GM20431 (cell line): ENCODE measurements at regions not wholly inside any gene's neighbourhood (a gene's known extent, or its start where the extent isn't known, plus 50 kb on each side); places are given as distances from the start of the nearest gene placed in this dataset.

Experiments used
- in situ Hi-C: fragments of 300-500 bp; cut with MseI, MboI; formaldehyde crosslinking; loops from one replicate; pipeline ENCODE4 v1.15.0; 2020; ENCODE audit warnings: low sequenced_read_pairs; ENCODE audit not compliant: unreplicated experiment

DNA sequence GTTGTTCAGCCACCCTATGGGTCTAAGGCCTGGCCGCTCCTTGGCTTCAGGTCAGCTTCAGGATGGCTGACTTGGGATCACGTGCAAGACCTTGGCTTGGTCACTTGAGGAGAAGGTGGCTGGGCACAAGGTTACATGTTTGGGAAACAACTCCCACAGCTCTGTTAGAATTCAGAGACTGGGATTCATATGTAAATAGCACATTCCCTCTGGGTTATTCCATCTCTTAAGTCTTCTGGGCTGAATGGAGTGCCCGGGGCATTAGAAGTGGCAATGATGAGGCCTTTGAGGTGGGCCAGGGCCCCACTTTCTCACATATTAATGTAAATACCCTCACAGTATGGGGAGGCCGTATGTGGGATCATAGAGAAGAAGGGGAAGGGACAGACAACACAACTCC lies 150.9 kb downstream of the EFNB2 start:
- in situ Hi-C loops, result no loop called here

DNA sequence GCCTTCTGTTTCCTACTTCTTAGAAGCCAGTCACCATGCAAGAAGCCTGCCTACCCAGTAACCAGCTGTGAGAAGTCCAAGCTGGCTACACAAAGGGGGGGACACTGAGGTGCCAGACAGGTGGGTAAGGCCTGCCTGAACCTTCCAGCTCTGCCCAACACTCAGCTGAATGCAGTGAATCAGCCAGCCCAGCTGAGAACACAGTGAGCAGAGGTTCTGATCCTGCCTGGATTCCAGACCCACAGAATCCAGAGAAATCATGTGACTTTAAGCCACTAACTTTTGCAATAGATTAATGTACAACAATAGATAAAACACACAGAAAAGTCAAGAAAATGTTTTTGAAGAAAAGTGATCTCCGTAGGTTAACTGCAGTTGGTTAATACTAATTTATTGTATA lies 151.7 kb downstream of the EFNB2 start:
- in situ Hi-C loops, result no loop called here

DNA sequence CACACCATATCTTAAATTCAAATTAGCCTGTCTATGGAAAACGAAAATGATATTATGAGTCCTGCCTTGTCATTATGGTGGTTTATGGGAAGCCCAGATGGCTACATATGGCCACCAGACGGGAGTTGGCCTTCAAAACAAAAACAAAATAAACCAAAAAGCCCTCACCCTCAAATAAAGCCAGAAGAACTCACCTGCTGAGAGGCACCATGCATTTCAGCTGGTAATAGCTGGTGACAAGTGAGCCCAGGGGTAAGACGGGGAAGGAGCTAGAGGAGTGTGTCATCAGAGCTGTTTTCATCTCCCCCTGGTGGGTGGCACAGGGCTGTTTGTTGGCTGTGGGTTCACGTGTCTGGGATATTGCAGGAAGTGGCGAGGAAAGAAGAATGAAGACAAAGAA lies 152.9 kb downstream of the EFNB2 start:
- in situ Hi-C loops, result no loop called here

DNA sequence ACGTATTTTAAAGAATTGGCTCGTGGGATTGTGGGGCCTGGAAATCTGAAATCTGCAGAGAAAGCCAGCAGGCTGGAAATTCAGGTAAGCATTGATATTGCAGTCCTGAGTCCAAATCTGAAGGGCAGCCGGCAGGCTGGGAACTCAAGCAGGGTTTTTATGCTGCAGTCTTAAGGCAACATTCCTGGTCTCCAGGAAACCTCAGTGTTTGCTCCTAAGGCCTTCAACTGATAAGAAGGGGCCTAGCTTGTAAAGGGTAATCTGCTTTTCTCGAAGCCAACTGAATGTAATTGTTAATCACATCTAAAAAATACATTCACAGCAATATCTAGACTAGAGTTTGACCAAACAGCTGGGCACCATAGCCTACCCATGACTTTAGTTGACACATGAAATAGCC lies 154.4 kb downstream of the EFNB2 start:
- in situ Hi-C loops, result no loop called here

DNA sequence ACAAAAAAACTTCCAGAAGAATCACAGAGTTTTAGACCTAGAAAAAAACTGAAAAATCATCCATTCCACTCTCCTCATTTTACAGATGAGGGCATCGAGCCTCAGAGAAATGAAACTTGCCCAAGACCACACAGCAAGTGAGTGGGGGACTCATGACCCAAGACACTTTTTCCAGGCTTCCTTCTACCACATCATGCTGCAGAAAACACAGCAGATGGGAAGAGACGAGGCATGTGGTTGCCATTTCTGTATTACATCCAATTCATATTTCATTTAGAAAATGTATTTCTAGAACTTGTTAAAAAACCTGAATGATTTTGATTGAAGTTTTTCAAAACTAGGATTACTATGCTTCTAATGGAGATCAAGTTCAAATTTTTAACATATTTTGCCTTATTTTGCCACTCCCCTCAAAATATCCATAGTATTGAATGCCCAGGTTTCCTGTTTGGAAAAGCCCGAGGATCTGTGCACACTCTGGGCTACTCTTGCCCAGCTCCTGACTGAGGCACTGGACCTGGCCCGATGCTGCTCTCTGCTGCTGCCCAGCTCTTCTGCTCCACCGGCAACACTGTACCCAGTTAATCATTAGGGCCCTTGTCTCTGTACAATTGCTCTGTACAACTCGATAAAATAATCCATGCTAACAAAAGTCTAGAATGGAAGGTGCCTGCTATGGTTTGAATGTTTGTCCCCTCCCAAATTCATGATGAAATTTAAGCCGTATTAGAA lies 157.4 kb downstream of the EFNB2 start:
- in situ Hi-C loops, result no loop called here

DNA sequence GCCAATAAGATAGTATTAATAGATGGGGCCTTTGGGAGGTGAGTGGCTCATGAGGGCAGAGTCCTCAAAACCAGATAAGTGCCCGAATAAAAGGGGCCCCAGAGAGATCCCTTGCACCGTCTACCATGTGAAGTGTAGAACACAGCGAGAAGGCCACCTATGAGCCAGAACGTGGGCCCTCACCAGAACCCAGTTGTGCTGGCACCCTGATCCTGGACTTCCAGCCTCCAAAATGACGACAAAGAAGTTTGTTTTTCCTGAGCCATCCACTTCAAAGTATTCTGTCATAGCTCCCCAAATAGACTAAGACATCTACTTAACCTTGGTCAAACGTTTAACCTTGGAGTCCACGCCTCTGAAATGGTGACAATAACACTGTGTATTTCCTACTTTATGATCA lies 158.1 kb downstream of the EFNB2 start:
- in situ Hi-C loops, result no loop called here

DNA sequence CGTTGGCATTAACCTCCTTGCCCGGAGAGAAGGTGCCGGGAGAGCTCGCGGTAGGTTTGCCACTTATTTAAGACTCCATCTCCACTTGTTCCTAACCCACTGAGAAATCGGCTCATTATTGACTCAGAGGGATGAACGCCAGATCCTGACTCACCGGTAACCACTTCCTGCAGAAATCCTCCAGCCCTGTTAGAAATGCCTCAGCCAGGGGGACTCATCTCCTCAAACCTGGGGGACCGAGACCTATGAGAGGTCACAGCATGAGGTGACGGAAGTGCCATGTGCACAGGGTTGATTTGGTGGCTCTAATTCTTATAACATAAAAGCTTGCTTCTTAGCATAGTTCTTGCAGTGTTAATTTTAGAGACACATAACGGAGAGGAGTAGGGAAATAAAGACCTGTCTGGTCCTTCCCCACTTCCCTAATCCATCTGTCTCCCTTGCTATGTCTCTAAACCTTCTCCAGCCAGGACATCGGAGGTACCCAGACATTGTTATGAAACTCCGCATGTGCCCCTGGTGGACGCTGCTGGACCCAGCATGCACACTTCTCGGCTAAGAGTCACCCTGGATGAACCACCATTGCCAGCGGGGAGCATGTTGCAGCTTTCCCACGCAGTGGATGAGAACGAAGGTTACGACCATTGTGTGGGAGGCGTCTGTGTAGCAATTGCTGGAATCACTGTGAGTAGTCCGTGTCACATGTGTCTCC lies 158.9 kb downstream of the EFNB2 start:
- in situ Hi-C loops, result no loop called here

DNA sequence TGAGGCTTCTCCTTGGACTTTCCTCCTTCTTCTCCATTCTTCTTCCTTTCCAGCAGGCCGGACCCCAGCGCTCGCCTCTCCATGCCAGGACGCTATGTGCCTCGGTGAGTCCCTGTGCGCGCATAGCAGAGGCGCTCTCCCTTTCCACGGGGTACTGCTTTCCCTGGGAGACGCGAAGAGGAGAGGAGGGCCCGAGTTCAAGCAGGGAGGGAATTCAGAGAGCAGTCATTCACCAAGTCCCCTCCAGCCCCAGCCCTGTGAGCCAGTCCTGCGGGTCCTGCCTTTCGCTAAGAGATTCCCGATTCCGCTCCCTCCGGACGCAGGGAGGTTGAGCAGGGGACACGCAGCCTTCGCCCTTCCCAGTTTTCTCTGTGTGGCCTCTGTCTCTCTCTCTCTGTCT lies 160.4 kb downstream of the EFNB2 start:
- in situ Hi-C loops, result no loop called here

DNA sequence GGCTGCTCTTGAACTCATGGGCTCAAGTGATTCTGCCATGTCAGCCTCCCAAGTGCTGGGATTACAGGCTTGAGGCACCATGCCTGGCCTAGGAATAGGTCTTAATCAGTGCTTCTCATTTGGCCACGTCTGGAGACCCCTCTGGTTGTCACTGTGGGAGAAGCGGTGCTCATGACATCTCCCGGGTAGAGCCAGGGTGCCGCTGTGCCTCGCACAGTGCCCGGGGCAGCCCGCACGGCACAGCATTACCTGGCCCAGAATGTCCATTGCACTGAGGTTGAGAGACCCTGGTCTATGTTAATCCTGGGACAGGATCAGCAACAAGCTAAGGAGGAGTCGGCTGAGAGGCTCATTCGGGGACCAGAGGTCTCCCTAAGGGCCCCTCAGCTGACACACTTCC lies 160.8 kb downstream of the EFNB2 start:
- in situ Hi-C loops, result no loop called here

DNA sequence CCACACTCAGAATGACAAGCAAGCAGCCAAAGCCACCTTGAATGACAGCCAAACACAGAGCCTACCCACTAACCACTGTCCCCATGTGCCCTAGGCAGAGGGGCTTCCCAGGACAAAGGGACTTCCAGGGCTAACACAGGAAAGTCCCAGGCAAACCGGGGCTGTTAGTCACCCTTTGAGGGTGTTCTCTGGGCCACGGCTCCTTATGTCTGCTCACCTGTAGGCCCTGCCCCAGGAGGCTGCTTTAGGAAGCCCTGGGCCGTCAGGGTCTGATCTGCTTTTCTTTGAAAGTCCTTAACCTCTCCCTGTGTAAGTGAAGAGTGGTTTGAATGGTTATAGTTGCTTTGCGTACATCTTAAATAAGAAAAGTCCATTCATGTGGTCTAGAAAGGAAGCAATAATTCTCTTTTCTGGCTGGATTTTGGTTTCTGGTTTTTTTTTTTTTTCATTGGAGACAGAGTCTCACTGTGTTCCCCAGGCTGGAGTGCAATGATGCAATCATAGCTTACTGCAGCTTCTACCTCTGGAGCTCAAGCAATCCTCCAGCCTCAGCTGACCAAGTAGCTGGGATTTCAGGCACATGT lies 161.4 kb downstream of the EFNB2 start:
- in situ Hi-C loops, result no loop called here

DNA sequence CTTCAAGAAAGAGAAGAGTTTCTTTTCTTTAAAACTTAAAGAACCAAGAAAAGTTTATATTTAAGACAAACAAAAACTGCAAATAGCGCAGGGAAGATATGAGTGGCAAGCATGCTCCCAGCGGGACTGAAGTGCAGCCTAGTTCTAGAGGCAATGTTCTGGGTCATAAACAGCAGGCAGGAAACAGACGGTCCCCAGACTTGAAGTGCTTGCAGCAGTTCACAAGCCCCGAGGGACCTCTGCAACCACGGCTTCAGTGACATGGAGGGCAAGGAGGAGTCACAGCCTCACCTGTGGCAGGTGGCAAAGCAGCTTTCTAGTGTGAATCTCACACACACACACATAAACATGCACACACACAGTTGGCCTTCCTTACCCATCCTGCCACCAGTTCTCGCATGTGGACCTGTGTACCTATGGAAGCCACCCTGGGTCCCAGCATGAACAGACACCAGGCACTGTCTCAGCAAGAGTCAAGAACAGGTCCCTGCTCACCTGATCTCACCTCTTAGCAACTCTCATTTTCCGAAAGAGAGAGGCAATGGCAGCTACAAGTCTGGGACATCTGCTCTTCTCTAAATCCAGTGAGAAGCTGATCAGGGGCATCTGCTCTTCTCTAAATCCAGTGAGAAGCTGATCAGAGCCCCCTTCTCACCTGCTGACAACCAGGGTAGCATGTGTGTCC lies 162.0 kb downstream of the EFNB2 start:
- in situ Hi-C loops, result no loop called here

DNA sequence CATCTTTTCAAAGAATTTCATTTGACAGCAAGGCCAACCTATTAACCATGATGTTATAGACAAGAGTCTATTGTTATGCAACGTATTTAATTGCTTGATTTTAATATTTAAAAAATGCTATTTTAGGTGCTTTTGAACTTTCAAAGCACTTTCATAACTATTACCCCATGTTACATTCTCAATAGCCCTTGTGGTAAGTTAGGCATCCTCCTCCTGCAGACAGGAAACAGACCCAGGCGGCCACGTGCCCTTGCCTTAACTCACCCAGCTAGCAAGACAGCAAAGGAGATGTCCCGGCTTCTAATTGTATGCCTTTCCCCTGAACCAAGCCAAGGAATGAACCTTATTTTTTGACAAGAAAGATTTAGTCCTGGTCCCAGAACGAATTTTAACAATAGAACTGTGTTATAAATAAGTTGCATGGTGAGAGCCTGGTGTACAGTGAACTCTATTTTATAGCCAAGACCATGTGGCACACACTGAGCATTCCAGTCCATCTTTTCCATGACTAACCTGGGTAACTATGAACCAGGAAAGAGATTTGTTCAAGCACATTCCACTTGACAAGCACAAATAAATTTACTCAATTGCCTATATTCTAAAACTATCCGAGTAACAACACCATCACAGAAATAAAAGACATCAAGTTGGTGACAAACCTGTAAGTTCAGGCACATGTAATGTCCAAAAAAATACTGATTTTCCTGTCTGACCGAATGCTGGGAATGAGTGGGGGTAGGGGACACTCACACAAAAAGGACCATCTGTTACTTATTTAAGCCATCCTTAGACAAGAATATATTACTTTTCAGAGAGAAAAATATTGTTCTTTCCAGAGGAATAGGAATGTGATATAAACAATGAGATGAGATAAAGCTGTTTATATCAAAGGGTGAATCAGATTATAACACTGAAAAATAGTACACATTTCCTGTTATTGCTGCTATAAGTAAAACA lies 163.0 kb downstream of the EFNB2 start:
- in situ Hi-C loops, result no loop called here

DNA sequence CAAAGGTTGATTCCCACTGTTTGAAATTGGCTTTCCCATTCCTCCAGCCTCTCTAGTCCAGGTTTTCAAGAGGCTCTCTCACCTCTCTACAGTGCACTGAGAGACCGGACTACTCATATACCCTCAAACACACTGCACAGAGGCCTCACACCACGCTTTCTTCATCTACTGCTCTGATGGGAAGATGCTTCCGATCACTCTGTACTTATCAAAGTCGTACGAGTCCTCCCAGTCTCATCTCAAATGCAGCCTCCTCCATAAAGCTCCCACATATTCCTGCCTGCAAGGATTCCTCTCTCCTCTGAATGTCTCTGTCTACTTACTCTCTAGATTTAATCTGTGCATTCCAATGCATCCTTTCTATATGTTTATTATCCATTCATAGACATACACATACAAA lies 164.4 kb downstream of the EFNB2 start:
- in situ Hi-C loops, result no loop called here

DNA sequence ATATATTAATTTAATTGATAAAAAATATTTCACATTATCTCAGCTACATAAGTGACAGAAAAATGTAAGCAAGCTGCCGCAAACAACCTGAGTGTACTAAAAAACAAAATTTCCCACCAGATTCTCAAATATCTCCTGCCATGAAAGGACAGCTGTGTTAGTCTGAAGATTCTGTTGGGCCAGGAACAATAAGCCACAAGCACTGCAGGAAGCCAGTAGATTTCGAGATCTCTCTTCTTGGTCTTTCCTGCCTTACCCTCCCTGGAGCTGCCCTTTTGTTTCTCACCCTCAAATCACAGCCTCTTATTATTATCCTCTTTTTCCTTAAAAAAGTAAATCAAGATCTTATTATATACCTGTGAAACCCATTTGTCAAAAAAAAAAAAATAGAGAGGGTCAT lies 165.6 kb downstream of the EFNB2 start:
- in situ Hi-C loops, result no loop called here

DNA sequence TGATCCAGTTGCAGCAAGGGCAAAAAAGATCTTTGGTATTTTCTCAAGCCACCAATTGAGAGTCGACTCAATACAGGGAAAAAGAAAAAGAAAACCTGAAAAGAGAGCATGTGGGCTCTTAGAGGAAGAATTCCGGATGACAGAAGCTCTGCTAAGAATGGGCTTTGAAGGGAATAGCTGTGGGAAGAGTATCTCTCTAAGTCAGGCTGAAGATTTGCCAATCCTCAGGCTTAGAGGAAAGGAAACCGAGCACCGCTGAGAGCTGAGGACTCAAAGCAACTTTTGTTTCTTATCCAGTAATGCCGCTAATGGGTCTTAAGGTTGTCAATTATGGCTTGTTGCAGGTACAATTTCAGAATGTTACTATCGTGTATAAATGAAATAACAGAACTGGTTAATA lies 166.4 kb downstream of the EFNB2 start:
- in situ Hi-C loops, result no loop called here

DNA sequence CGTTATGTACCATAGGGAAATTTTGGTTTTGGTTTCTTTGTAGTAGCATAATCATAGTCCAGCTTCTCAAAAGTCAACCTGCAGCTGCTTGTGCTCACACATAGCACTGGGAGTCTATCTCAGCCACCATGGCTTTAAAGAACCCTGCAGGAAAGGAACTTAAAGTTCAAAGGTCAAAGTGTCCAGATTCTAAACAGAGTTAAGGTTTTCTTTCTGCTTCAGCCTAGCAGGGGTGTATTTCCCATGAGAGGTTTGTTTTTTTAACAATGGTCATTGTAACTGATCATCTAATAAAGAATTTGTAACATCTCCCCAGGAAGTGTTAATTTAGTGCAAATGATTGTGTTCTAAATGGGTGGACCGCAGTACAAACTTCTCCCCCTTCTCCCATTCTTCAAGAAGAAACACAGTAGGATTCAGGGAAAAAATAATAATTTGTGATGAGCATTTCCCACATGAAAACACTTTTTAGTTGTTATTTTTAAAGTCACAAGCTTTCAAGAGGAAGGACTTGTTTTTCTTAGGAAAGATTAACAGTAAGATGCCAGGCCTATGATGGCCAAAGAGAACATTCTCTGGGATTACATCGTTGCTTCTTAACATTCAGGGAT lies 168.0 kb downstream of the EFNB2 start:
- in situ Hi-C loops, result no loop called here

DNA sequence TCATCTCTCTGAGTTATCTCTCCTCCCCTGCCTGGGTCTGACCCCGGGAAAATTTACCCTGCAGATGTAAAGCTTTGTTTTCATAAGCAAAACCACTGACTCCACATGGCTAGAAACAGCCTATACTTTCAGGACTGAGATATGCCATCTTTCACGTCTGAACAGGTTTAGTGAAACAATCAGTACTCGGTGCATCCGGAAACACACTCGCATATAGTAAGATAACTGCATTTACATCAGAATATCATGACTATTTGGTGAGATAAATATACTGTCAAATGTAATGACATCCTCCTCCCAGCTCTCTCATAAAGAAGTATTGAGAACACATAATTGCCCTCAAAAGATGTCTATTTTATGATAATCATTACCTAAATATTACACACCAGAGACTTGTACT lies 172.8 kb downstream of the EFNB2 start:
- in situ Hi-C loops, result no loop called here

DNA sequence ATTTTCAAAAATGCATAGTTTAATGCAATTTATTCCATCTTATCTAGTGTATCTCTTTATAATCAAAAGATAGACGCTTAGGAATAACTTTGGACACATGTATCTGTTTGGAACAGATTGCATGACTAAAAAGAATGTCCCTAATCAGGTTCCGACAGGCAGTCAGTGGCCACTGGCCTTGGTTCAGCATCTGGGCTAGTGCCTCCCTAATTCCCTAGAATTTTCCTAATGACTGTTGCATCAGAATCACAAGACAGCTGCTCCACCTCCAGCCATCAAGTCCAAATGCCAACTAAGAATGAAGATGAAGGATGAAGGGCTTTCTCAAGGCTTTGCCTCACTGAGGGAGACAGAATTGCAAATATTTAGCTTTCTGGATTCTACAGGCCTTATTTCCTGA lies 173.8 kb downstream of the EFNB2 start:
- in situ Hi-C loops, result no loop called here

DNA sequence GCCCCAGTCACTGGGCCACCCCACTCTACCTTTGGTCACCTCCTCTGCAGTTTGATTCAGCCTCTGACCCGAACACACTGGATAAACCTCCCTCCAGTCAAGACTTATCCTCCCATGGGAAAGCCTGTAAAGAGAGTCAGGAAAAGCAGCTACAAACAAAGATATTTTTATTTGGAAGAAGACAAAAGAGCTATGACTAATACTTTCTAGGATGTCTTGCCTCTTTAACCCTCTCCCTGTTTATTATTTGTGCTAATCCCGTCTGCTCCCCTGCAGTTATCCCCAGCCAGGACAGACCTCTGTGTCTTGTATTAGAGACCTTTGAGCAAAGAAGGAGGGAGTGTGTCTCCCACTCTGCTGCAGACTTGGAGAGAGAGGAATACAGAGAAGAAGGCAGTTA lies 178.3 kb downstream of the EFNB2 start:
- in situ Hi-C loops, result no loop called here

DNA sequence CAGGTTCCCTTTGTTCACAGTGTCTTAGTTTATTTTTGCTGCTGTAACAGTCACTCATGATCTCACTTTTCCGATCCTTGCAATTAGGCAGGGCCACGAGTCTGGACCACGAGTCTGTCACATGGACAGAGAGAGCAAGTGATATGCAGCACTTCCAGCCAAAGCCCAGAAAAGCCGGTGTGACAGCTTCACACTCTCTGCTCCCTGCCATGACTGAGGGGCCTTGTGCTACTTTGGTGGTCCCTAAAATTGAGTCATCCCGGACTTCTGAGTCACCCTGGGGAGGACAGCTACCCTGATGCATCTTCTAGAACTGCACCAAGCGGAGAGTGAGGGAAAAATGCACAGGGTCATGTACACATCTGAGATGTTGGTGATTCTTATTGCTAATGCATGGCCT lies 179.6 kb downstream of the EFNB2 start:
- in situ Hi-C loops, result no loop called here
